ENCODE measurements at regions not wholly inside any gene's neighbourhood (a gene's known extent, or its start where the extent isn't known, plus 50 kb on each side); places are given as distances from the start of the nearest gene placed in this dataset.

GRCh38 chr11:112886434-112887370, 74.5 kb upstream of the NCAM1 start:
- no peaks in the 10 kb centered on the region for H3K4me1 Mint-ChIP-seq
- no peak overlapping the region for H3K27ac Mint-ChIP-seq
- TF ChIP-seq, protein P1, sequence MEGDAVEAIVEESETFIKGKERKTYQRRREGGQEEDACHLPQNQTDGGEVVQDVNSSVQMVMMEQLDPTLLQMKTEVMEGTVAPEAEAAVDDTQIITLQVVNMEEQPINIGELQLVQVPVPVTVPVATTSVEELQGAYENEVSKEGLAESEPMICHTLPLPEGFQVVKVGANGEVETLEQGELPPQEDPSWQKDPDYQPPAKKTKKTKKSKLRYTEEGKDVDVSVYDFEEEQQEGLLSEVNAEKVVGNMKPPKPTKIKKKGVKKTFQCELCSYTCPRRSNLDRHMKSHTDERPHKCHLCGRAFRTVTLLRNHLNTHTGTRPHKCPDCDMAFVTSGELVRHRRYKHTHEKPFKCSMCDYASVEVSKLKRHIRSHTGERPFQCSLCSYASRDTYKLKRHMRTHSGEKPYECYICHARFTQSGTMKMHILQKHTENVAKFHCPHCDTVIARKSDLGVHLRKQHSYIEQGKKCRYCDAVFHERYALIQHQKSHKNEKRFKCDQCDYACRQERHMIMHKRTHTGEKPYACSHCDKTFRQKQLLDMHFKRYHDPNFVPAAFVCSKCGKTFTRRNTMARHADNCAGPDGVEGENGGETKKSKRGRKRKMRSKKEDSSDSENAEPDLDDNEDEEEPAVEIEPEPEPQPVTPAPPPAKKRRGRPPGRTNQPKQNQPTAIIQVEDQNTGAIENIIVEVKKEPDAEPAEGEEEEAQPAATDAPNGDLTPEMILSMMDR (IDR thresholded peaks at IDR 0.05), result no peak
- CTCF ChIA-PET, result no interaction called here
- POLR2A ChIA-PET, result no interaction called here
- intact Hi-C loops (cut with micrococcal nuclease), result no loop called here
- no peak for ATAC-seq (ENCODE audit: low read depth)
- no peaks in the 10 kb centered on the region for H3K27me3 Mint-ChIP-seq
- no peak overlapping the region for H3K4me3 Mint-ChIP-seq
- no peaks in the 10 kb centered on the region for H3K36me3 Mint-ChIP-seq (ENCODE audit: low read depth)
- peaks cover 4% of the 10 kb centered on the region for H3K9me3 Mint-ChIP-seq
- no peak for DNase-seq

DNA sequence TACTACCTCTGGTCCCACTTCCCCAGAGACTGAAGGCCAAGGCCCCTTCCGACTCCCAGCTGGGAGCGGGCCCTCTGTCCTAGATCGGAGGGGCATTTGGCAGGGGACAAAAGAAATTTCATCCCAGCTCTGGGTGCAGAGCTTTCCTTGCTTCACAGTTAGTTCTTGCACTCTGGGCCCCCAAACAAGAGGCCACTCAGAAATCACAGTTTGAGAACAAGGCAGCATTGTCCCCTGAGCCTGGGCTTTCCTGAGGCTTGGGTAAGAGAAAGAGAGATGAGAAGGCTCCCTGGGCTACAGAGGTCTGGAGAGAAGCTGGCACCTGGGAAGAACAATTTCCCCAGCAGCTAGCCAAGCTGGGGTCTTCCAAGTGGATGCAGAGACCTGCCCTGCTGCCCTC, 71.8 kb upstream of the NCAM1 start:
- Mint-ChIP-seq H3K27ac (no peak overlapping the region), H3K4me1 (no peaks in the 10 kb centered on the region), H3K4me3 (no peak overlapping the region), H3K36me3 (ENCODE audit: low read depth) (no peaks in the 10 kb centered on the region), H3K9me3 (peaks cover 4% of the 10 kb centered on the region), H3K27me3 (peaks cover 4% of the 10 kb centered on the region)
- intact Hi-C loops (cut with micrococcal nuclease), result no loop called here
- POLR2A ChIA-PET, result no interaction called here
- TF ChIP-seq, protein P1 (IDR thresholded peaks at IDR 0.05), result no peak
- CTCF ChIA-PET, result no interaction called here
- no peak for DNase-seq
- ATAC-seq (ENCODE audit: low read depth), result no peak

GRCh38 chr11:112899235-112900006, 61.8 kb upstream of the NCAM1 start:
- CTCF ChIA-PET, result no interaction called here
- POLR2A ChIA-PET, result no interaction called here
- Mint-ChIP-seq H3K4me3 (no peak overlapping the region), H3K4me1 (no peaks in the 10 kb centered on the region), H3K27me3 (no peaks in the 10 kb centered on the region), H3K9me3 (no peaks in the 10 kb centered on the region), H3K36me3 (ENCODE audit: low read depth) (no peaks in the 10 kb centered on the region), H3K27ac (no peak overlapping the region)
- TF ChIP-seq, protein P1 (IDR thresholded peaks at IDR 0.05), result no peak
- ATAC-seq (ENCODE audit: low read depth) (no peak), DNase-seq (no peak)
- intact Hi-C loops (cut with micrococcal nuclease), result no loop called here

GRCh38 chr11:112901924-112902323, 59.3 kb upstream of the NCAM1 start:
- ChIA-PET POLR2A (no interaction called here), CTCF (no interaction called here)
- no peak for DNase-seq
- intact Hi-C loops (cut with micrococcal nuclease), result no loop called here
- Mint-ChIP-seq H3K36me3 (ENCODE audit: low read depth) (no peaks in the 10 kb centered on the region), H3K27ac (no peak overlapping the region), H3K27me3 (no peaks in the 10 kb centered on the region), H3K4me3 (no peak overlapping the region), H3K4me1 (no peaks in the 10 kb centered on the region), H3K9me3 (no peaks in the 10 kb centered on the region)
- TF ChIP-seq, protein P1 (IDR thresholded peaks at IDR 0.05), result no peak
- no peak for ATAC-seq (ENCODE audit: low read depth)

DNA sequence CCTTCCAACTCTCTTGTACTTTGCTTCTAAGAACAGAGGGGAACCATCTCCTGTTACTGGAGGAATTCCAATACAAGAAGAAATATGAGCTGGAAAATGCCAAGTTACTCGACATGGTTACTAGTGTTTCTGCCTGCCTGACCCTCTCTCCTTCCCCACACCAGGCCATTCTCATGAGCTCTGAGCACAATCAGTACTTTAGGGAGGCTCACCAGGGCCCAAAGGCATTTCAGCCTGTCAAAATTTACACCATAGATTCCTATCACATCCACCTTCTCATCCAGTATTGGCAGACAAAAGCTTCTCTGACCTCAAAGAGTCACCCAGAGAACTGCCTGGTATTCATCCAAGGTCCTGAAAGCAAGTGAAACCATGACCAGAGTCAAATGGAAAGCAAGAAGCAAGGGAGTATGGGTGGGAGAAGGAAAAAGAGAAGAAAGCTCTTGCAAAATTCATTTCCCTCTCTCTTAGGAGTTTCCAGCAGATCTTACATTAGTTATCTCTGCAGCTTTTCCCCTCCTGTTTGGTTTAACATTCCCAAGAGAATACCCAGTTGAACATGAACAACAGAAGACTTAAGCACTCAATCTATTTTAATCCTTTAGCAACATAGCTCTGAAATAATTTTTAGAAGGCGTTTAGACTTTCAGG, 58.7 kb upstream of the NCAM1 start:
- DNase-seq (no peak), ATAC-seq (ENCODE audit: low read depth) (no peak)
- H3K9me3 Mint-ChIP-seq, result no peaks in the 10 kb centered on the region
- POLR2A ChIA-PET, result no interaction called here
- CTCF ChIA-PET, result no interaction called here
- H3K4me1 Mint-ChIP-seq, result no peaks in the 10 kb centered on the region
- intact Hi-C loops (cut with micrococcal nuclease), result no loop called here
- H3K27ac Mint-ChIP-seq, result no peak overlapping the region
- no peak overlapping the region for H3K4me3 Mint-ChIP-seq
- TF ChIP-seq, protein P1 (IDR thresholded peaks at IDR 0.05), result no peak
- H3K36me3 Mint-ChIP-seq (ENCODE audit: low read depth), result no peaks in the 10 kb centered on the region
- no peaks in the 10 kb centered on the region for H3K27me3 Mint-ChIP-seq

All from activated B cell treated with CpG ODN at 0.5 μM for 24 hours (primary cell).